T47D (cell line): ENCODE measurements at regions not wholly inside any gene's neighbourhood (a gene's known extent, or its start where the extent isn't known, plus 50 kb on each side); places are given as distances from the start of the nearest gene placed in this dataset.
"Not testable (repeated sequence)": the region's sequence is repeated elsewhere in the genome, so short reads cannot be mapped to it uniquely, and the experiment has no call there.

Experiments used
- DNase-seq, 2 experiments: peaks; one replicate each; pipeline versions ENCODE4 v3.0.0 to v3.0.0-alpha.2; 2011 to 2012; ENCODE audit warnings: low read depth in 1 of 2, low spot score in 1 of 2
- JUND ChIP-seq: IDR thresholded peaks from 2 replicates; pipeline ENCODE4 v1.6.1; 2012; ENCODE audit warnings: low read depth
- in situ Hi-C: cut with HindIII; loops from 2 replicates; pipeline ENCODE4 v1.10.0; 2016; ENCODE audit warnings: low sequenced_read_pairs, low pct_unique_long_range_greater_than_20kb

DNA sequence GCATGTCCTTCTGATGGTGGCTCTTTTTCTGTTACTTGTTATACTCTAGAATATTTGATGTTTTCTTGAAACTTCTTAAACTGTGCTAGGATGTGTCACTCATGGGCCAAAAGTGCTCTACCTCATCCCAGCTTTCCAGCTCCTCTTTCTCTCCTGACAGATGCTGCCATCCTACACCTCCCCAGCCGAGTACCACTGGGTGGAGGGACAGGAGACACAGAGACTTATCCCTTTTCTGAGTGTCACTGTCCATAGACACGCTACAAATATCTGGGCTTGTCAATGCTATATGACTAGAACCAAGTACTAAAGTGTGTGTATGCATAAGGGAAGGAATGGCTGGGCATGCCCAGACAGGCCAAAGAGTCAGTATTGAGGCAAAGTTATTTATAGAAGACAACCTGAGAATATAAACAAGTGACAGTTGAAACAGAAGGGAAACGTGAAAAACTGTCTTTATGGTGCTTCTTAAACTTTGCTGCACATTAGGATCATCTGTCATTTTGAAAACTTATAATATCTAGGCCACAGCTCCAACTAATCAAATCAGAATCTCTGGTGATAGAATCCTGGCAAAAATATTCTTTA, 188.0 kb downstream of the CARTPT start:
- DNase-seq: peak in 1 of 2 experiments; percentile 66
- TF ChIP-seq JUND: no peak
- in situ Hi-C loops: no loop called here

DNA sequence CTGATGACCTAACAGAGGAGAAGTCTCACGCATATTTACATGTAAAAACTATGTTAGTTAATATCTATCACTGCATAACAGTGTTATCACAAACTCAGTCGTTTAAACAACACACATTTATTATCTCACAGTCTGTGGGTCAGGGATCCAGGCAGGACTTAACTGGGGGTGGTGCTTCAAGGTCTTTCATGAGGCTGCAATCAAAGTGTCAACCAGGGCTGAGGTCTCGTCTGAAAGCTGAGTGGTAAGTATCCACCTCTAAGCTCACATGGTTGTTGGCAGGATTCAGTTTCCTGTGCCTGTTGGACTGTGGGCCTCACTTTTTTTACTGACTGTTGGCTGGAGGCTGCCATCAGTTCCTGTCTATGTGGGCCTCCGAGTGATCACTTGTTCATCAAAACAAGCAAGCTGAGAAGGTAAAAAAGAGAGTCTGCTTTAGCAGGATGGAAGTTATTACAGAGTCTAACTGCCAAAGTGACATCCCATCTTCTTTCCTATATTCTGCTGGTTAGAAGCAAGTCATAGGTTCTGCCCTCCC, 188.6 kb downstream of the CARTPT start:
- TF ChIP-seq JUND: no peak
- DNase-seq: no peak
- in situ Hi-C loops: no loop called here

DNA sequence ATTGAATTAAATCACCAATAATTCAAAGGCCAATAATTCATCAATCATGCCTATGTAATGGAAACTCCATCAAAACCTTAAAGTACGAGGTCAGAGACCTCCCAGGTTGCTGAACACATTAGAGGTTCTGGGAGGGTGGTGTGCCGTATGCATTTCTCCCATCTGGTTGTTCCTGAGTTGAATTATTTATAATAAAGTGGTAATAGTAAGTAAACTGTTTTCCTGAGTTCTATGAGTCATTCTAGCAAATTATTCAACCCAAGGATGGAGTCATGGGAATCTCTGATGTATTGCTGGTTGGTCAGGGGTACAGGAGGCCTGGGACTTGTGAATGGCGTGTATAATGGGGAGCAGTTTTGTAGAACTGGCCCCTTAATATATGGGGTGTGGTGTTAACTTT, 191.7 kb downstream of the CARTPT start:
- no peak for DNase-seq
- in situ Hi-C loops: no loop called here
- TF ChIP-seq JUND: no peak

DNA sequence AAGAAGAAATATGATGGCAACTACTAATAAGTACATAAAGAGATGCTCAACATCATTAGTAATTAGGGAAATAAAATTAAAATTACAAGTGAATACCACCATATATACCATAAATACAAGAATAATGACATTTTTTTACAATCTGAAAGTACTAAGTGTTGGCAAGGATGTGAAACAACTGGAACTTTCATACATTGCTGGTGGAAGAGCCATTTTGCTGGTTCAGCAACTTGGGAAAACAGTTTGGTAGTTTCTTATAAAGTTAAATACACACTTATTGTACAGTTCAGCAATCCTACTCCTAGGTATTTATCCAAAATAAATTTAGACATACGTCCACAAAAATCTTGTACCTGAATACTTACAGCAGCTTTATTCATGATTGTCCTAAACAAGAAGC, 192.9 kb downstream of the CARTPT start:
- in situ Hi-C loops: no loop called here
- TF ChIP-seq JUND: no peak
- no peak for DNase-seq

- no peak for DNase-seq
- TF ChIP-seq JUND: no peak
- in situ Hi-C loops: no loop called here
These were observed 193.0 kb upstream of the MAP1B start for GRCh38 chr5:71914281-71914680.

DNA sequence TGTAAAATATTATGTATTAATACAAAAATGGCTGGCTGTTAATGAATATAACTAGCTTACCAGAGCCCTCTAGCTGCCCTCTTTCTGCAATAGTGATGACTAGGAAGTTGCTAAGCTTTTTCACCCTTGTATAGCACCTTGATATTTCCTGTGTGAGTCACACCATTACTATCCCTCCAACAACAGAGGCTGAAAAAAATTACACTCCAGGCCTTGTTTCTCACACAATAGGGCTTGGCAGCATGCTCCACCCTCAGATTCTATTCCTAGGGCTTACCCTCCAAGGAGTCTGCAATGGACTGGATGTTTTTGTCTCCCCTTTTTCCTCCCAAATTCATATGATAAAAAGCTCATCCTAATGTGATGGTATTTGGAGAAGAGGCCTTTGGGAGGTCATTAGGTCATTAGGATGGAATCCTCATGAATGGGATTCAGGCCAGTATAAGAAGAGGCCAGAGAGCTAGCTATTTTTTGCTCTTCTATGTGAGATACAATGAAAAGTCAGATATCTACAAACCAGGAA, 184.6 kb upstream of the MAP1B start:
- no peak for TF ChIP-seq JUND
- peak in 1 of 2 experiments; percentile 35 for DNase-seq
- in situ Hi-C loops: no loop called here

GRCh38 chr5:71923755-71924154, 183.5 kb upstream of the MAP1B start:
- no peak for DNase-seq
- in situ Hi-C loops: no loop called here
- TF ChIP-seq JUND: no peak

- TF ChIP-seq JUND: no peak
- in situ Hi-C loops: no loop called here
- DNase-seq: no peak
These were observed 182.9 kb upstream of the MAP1B start for GRCh38 chr5:71924325-71924724.

- TF ChIP-seq JUND: peak; percentile 79
- in situ Hi-C loops: no loop called here
- DNase-seq: peak; percentile 44 to 89
These were observed 182.3 kb upstream of the MAP1B start for GRCh38 chr5:71924980-71925379.

GRCh38 chr5:71925608-71926091, 181.6 kb upstream of the MAP1B start:
- TF ChIP-seq JUND: no peak
- peak in 1 of 2 experiments; percentile 79 for DNase-seq
- in situ Hi-C loops: no loop called here

- in situ Hi-C loops: no loop called here
- TF ChIP-seq JUND: no peak
- DNase-seq: no peak
These were observed 178.3 kb upstream of the MAP1B start for GRCh38 chr5:71929003-71929402.

DNA sequence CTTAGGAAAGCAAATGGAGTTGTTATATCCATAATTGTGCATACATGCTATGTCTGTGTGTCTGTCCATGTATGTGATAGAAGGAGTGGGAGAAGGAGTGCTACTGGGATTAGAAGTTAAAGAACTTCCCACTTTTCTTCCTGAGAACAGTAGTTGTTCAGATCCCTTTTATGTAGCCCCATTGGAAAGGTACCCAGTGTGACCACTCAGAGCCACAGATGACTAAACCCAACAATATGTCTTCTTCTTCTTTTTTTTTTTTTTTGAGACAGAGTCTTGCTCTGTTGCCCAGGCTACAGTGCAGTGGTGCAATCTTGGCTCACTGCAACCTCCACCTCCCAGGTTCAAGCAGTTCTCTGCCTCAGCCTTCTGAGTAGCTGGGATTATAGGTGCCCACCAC, 176.7 kb upstream of the MAP1B start:
- DNase-seq, in situ Hi-C loops: not testable (repeated sequence)

GRCh38 chr5:71932131-71932654, 175.1 kb upstream of the MAP1B start:
- no peak for TF ChIP-seq JUND
- in situ Hi-C loops: no loop called here
- DNase-seq: no peak
